Right renal pelvis (tissue), 4 donors: ENCODE measurements at regions not wholly inside any gene's neighbourhood (a gene's known extent, or its start where the extent isn't known, plus 50 kb on each side); places are given as distances from the start of the nearest gene placed in this dataset.
"Not testable (repeated sequence)": the region's sequence is repeated elsewhere in the genome, so short reads cannot be mapped to it uniquely, and the experiment has no call there.

Experiments
- DNase-seq, 4 donors: peaks; one replicate each; pipeline ENCODE4 v3.0.0-alpha.2; 2013; ENCODE audit warnings: low read depth in 4 of 4, low spot score in 3 of 4, missing footprints in 1 of 4

- DNase-seq = no peak
These were observed 115.0 kb upstream of the RASGEF1B start for GRCh38 chr4:81586706-81587105.

- DNase-seq = not testable (repeated sequence)
These were observed 109.3 kb upstream of the RASGEF1B start for GRCh38 chr4:81580994-81581374.

- no peak for DNase-seq
These were observed 108.8 kb upstream of the RASGEF1B start for GRCh38 chr4:81580346-81580993.

- no peak for DNase-seq
These were observed 105.7 kb upstream of the RASGEF1B start for GRCh38 chr4:81577392-81577791.

- DNase-seq = no peak
These were observed 103.3 kb upstream of the RASGEF1B start for GRCh38 chr4:81574991-81575390.

GRCh38 chr4:81573840-81574239 lies 102.1 kb upstream of the RASGEF1B start:
- no peak for DNase-seq

- DNase-seq = no peak
These were observed 100.7 kb upstream of the RASGEF1B start for GRCh38 chr4:81572402-81572801.

GRCh38 chr4:81571105-81571504 lies 99.4 kb upstream of the RASGEF1B start:
- DNase-seq = no peak

- no peak for DNase-seq
These were observed 94.5 kb upstream of the RASGEF1B start for GRCh38 chr4:81566161-81566591.

GRCh38 chr4:81565142-81565870 lies 93.6 kb upstream of the RASGEF1B start:
- DNase-seq = peak; percentile 27 to 36 (median 34)

- DNase-seq = no peak
These were observed 92.3 kb upstream of the RASGEF1B start for GRCh38 chr4:81564025-81564424.

- DNase-seq = no peak
These were observed 90.4 kb upstream of the RASGEF1B start for GRCh38 chr4:81562093-81562492.

- no peak for DNase-seq
These were observed 85.6 kb upstream of the RASGEF1B start for GRCh38 chr4:81557306-81557705.

- DNase-seq = no peak
These were observed 83.8 kb upstream of the RASGEF1B start for GRCh38 chr4:81555489-81555888.

GRCh38 chr4:81552086-81552485 lies 80.4 kb upstream of the RASGEF1B start:
- no peak for DNase-seq

GRCh38 chr4:81550388-81550859 lies 78.7 kb upstream of the RASGEF1B start:
- no peak for DNase-seq

GRCh38 chr4:81549984-81550383 lies 78.3 kb upstream of the RASGEF1B start:
- no peak for DNase-seq

- no peak for DNase-seq
These were observed 75.1 kb upstream of the RASGEF1B start for GRCh38 chr4:81546777-81547176.

- no peak for DNase-seq
These were observed 69.6 kb upstream of the RASGEF1B start for GRCh38 chr4:81541161-81541945.

- no peak for DNase-seq
These were observed 67.2 kb upstream of the RASGEF1B start for GRCh38 chr4:81538716-81539427.

- no peak for DNase-seq
These were observed 59.7 kb upstream of the RASGEF1B start for GRCh38 chr4:81531410-81531809.
